ENCODE measurements at regions not wholly inside any gene's neighbourhood (a gene's known extent, or its start where the extent isn't known, plus 50 kb on each side); places are given as distances from the start of the nearest gene placed in this dataset.

GRCh38 chr16:56140645-56141044 lies 50.6 kb upstream of the GNAO1 start:
- no peak overlapping the region for H3K4me3 ChIP-seq (ENCODE audit: control insufficient read depth, low read depth, low read length)
- DNase-seq (ENCODE audit: low read depth): no peak
- no peak for TF ChIP-seq CTCF (conservative IDR thresholded peaks at IDR 0.05; ENCODE audit: control insufficient read depth, insufficient read depth, low read depth, low read length)

- TF ChIP-seq CTCF (conservative IDR thresholded peaks at IDR 0.05; ENCODE audit: control insufficient read depth, insufficient read depth, low read depth, low read length): no peak
- no peak overlapping the region for H3K4me3 ChIP-seq (ENCODE audit: control insufficient read depth, low read depth, low read length)
- DNase-seq (ENCODE audit: low read depth): no peak
These were observed 54.0 kb upstream of the GNAO1 start for GRCh38 chr16:56137269-56137668.

GRCh38 chr16:56136256-56136655 lies 55.0 kb upstream of the GNAO1 start:
- TF ChIP-seq CTCF (conservative IDR thresholded peaks at IDR 0.05; ENCODE audit: control insufficient read depth, insufficient read depth, low read depth, low read length): no peak
- DNase-seq (ENCODE audit: low read depth): no peak
- H3K4me3 ChIP-seq (ENCODE audit: control insufficient read depth, low read depth, low read length): no peak overlapping the region

GRCh38 chr16:56134790-56135189 lies 56.5 kb upstream of the GNAO1 start:
- no peak for TF ChIP-seq CTCF (conservative IDR thresholded peaks at IDR 0.05; ENCODE audit: control insufficient read depth, insufficient read depth, low read depth, low read length)
- no peak overlapping the region for H3K4me3 ChIP-seq (ENCODE audit: control insufficient read depth, low read depth, low read length)
- no peak for DNase-seq (ENCODE audit: low read depth)

GRCh38 chr16:56125922-56126321 lies 65.4 kb upstream of the GNAO1 start:
- no peak for DNase-seq (ENCODE audit: low read depth)

GRCh38 chr16:56122251-56122650 lies 69.0 kb upstream of the GNAO1 start:
- H3K4me3 ChIP-seq (ENCODE audit: control insufficient read depth, low read depth, low read length): no peak overlapping the region
- no peak for TF ChIP-seq CTCF (conservative IDR thresholded peaks at IDR 0.05; ENCODE audit: control insufficient read depth, insufficient read depth, low read depth, low read length)
- DNase-seq (ENCODE audit: low read depth): no peak

More at GRCh38 chr16:56125922-56126321, 65.4 kb upstream of the GNAO1 start:
- H3K4me3 ChIP-seq (ENCODE audit: control insufficient read depth, low read depth, low read length): no peak overlapping the region
- TF ChIP-seq CTCF (conservative IDR thresholded peaks at IDR 0.05; ENCODE audit: control insufficient read depth, insufficient read depth, low read depth, low read length): no peak

GRCh38 chr16:56121156-56121500 lies 70.2 kb upstream of the GNAO1 start:
- H3K4me3 ChIP-seq (ENCODE audit: control insufficient read depth, low read depth, low read length): no peak overlapping the region
- no peak for TF ChIP-seq CTCF (conservative IDR thresholded peaks at IDR 0.05; ENCODE audit: control insufficient read depth, insufficient read depth, low read depth, low read length)
- no peak for DNase-seq (ENCODE audit: low read depth)

Measured in fibroblast of mammary gland (primary cell).